PC-3 (cell line): ENCODE measurements at regions not wholly inside any gene's neighbourhood (a gene's known extent, or its start where the extent isn't known, plus 50 kb on each side); places are given as distances from the start of the nearest gene placed in this dataset.
"Not testable (repeated sequence)": the region's sequence is repeated elsewhere in the genome, so short reads cannot be mapped to it uniquely, and the experiment has no call there.

ENCODE experiments used
- CTCF ChIP-seq: fragments of 300-600 bp; sonication (generic); conservative IDR thresholded peaks from 2 replicates; pipeline ENCODE4 v1.5.1; 2017; ENCODE audit warnings: antibody characterized with exemption, low read depth, mild to moderate bottlenecking, low read length
- EZH2phosphoT487 ChIP-seq: fragments of 300-600 bp; sonication (generic); IDR thresholded peaks from 2 replicates; pipeline ENCODE4 v1.6.1; 2018; ENCODE audit warnings: mild to moderate bottlenecking, antibody characterized with exemption, low read length, borderline replicate concordance

DNA sequence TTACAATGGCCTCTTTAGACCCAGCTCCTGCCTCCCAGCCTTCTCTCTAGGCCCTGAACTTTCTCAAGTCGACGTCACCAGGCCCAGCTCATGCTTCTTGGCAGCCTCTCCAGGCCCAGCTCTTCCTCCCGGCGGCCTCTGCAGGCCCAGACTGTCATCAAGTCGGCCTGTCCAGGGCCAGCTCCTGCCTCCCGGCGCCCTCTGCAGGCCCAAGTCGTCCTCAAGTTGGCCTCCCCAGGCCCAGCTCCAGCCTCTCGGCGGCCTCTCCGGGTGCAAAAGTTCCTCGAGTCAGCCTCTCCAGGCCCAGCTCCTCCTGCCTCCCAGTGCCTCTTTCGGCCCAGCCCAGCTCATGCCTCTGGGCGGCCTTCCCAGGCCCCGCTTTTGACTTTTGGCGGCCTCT lies 158.1 kb upstream of the CDK13 start:
- not testable (repeated sequence) for TF ChIP-seq CTCF, EZH2phosphoT487
